ENCODE measurements at regions not wholly inside any gene's neighbourhood (a gene's known extent, or its start where the extent isn't known, plus 50 kb on each side); places are given as distances from the start of the nearest gene placed in this dataset.

- DNase-seq (ENCODE audit: low spot score), result no peak
- in situ Hi-C loops (cut with MboI; ENCODE audit: low pct_unique_long_range_greater_than_20kb, low sequenced_read_pairs, unreplicated experiment), result no loop called here
- TF ChIP-seq CTCF (IDR thresholded peaks at IDR 0.05; ENCODE audit: extremely low read depth, insufficient read depth, missing control alignments), result no peak
Observed at GRCh38 chr2:82819951-82820350, 1639.1 kb downstream of the SUCLG1 start.

DNA sequence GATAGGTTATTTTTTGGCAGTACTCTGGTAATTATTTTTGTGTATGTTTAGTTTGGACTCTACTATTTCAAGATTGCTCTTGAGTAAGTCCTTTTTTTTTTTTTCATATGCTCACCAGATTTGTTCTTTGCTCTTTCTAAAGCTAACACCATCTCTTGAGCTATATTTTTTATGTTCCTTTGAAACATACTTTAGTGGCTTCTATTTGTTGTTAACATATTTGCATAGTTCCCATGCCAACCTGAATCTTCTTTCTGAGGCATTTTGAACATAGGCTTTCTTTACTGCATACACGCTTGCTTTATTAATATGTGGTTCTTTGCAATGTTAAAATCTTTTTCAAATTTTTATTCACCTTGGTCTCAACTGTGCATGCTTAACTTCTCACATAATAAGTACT, 1644.9 kb downstream of the SUCLG1 start:
- in situ Hi-C loops (cut with MboI; ENCODE audit: low pct_unique_long_range_greater_than_20kb, low sequenced_read_pairs, unreplicated experiment), result no loop called here
- no peak for TF ChIP-seq CTCF (IDR thresholded peaks at IDR 0.05; ENCODE audit: extremely low read depth, insufficient read depth, missing control alignments)
- DNase-seq (ENCODE audit: low spot score), result no peak

DNA sequence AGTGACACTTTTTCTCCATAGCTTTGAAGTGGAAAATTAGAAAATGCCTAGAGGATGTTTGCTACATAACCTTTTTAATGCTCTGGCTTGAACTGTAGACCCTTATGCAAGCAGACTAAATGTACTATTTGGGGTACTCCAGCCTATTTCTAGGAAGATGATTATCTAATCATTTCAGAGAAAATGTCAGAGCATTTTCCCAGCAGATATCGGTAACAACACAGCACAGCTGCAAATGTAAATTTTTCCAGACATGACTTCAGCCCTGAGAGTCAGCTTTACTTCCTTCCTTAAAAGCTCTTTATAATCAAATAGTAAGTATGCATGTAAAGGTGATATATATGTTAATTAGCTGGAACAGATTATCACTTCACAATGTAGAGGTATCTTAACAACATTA, 1647.1 kb downstream of the SUCLG1 start:
- no peak for TF ChIP-seq CTCF (IDR thresholded peaks at IDR 0.05; ENCODE audit: extremely low read depth, insufficient read depth, missing control alignments)
- DNase-seq (ENCODE audit: low spot score), result no peak
- in situ Hi-C loops (cut with MboI; ENCODE audit: low pct_unique_long_range_greater_than_20kb, low sequenced_read_pairs, unreplicated experiment), result no loop called here

DNA sequence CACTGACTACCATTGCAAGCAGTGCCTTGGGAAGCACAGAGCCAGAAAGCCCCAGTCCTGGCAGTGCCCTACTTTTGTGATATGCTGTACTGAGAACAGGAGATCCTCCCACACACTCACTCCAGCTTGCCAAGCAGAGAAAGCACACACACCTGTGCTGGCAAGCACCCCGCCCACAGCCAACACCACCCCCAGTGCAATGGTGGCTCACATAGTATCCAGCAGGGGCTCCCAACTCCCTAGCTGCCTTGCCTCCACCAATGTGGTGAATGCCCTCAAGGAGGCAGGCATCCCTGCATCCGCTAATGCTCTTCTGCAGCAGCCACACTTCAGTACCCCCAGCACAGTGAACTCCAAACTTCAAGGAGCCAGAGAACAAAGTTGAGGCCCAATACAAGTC, 1655.8 kb downstream of the SUCLG1 start:
- TF ChIP-seq CTCF (IDR thresholded peaks at IDR 0.05; ENCODE audit: extremely low read depth, insufficient read depth, missing control alignments), result no peak
- no peak for DNase-seq (ENCODE audit: low spot score)
- in situ Hi-C loops (cut with MboI; ENCODE audit: low pct_unique_long_range_greater_than_20kb, low sequenced_read_pairs, unreplicated experiment), result no loop called here

DNA sequence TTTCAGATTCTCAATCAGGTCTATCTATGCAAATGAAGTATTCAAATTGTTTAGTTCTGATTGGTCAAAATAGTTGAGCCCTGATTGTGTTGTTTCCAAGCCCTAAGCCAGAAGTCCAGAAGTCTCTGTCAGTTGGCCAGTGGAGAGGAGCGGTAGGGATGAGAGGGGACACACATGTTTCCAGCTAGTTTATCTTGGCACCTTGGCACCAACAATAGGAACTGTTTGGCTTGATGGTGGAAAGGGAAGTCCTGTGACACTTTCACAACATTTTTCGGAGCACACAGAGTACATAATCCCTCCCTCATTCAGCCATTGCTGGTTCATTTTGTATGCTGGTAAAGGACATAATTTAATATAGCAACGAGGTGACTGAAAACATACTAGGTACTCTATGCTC, 1661.6 kb downstream of the SUCLG1 start:
- no peak for TF ChIP-seq CTCF (IDR thresholded peaks at IDR 0.05; ENCODE audit: extremely low read depth, insufficient read depth, missing control alignments)
- no peak for DNase-seq (ENCODE audit: low spot score)
- in situ Hi-C loops (cut with MboI; ENCODE audit: low pct_unique_long_range_greater_than_20kb, low sequenced_read_pairs, unreplicated experiment), result no loop called here

DNA sequence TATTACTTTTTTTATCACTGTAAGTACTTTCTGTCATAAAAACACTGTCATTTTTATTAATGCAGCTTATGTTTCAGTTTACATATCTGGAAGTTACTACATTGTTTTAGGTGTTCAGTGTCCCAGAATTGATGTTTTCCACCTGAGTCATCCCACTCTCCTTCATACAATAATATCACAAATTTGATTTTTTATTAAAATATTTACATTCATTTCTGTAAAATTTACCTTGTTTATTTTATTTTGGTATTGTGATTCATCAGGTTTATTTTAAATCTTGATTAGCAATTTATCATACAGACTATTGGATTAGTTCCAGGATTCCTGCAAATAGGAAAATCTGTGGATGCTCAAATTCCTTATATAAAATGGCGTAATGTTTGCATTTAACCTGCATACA, 1662.9 kb downstream of the SUCLG1 start:
- in situ Hi-C loops (cut with MboI; ENCODE audit: low pct_unique_long_range_greater_than_20kb, low sequenced_read_pairs, unreplicated experiment), result no loop called here
- DNase-seq (ENCODE audit: low spot score), result no peak
- no peak for TF ChIP-seq CTCF (IDR thresholded peaks at IDR 0.05; ENCODE audit: extremely low read depth, insufficient read depth, missing control alignments)

DNA sequence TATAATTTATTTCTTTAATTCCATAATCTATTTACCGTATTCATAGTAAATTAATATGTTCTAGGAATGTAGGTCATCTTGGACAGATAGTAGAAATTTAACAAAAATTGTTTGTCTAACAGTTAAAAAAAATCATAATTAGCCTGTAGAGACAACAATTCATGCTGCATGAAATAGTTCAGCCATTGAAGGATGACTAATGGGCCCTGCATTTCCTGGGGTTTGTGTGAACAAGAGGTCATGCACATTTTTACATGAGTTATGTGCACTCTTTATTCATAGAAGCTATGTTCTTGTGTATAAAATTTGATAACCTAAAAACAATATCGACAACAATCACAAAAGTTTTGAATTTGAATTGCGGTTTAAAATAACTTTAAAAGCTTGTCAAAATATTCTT, 1663.6 kb downstream of the SUCLG1 start:
- in situ Hi-C loops (cut with MboI; ENCODE audit: low pct_unique_long_range_greater_than_20kb, low sequenced_read_pairs, unreplicated experiment), result no loop called here
- no peak for TF ChIP-seq CTCF (IDR thresholded peaks at IDR 0.05; ENCODE audit: extremely low read depth, insufficient read depth, missing control alignments)
- DNase-seq (ENCODE audit: low spot score), result no peak

Data from GM13977 (cell line).